ENCODE measurements at regions not wholly inside any gene's neighbourhood (a gene's known extent, or its start where the extent isn't known, plus 50 kb on each side); places are given as distances from the start of the nearest gene placed in this dataset.
"Not testable (repeated sequence)": the region's sequence is repeated elsewhere in the genome, so short reads cannot be mapped to it uniquely, and the experiment has no call there.

DNA sequence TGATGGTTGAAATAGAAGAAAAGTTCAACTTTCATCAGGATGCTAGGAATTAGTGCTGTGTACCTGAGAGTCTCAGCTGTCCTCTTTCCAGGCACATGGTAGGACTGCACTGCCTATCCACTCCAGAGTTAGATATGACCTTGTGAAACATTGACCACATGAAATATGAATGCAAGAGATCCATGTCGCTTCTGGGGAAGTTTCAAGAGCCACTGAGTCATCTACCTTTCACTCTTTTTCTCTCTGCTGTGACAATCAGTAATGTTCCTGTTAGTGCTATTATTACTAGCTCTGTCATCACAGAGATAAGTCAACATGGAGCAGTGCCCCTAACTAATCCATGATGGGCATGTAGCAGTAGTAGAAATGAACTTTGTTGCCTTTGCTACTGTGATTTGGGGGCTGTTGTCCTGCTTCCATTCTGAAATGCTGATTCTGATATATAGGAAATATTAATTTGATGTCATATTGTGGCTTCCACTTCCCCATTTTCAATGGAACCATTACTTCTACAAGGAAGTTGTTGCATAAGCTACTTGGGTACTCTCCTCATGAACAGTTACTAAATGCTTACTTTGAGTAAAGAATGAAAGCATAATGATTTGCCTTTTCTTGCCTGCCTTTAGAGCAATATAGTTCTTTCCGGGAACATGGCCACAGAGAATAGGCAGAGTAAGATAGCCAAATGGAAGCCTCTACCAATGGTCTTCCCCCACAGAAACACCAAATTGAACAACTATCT lies 192.8 kb upstream of the ZNF521 start:
- no peak for DNase-seq

- DNase-seq, result no peak
Measured at GRCh38 chr18:25538175-25538922, 186.4 kb upstream of the ZNF521 start.

GRCh38 chr18:25535495-25535894 lies 183.5 kb upstream of the ZNF521 start:
- DNase-seq, result no peak

DNA sequence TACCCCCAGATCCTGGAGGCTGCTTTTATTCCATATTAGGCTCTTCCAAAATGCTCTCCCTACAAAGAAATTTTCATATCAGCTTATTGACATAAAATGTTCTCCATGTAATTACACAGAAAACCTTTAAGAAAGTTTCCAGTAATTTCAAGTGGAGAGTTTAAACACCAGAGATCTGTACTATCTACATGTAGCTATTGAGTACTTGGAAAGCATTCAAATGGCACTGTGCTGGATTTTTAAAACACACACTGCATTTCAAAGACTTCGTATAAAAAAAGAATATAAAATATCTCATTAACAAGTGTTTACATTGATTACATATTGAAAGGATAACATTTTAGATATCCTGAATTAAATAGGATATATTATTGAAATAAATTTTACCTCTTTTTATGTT lies 182.4 kb upstream of the ZNF521 start:
- DNase-seq, result no peak

GRCh38 chr18:25533218-25533617 lies 181.3 kb upstream of the ZNF521 start:
- DNase-seq, result no peak

DNA sequence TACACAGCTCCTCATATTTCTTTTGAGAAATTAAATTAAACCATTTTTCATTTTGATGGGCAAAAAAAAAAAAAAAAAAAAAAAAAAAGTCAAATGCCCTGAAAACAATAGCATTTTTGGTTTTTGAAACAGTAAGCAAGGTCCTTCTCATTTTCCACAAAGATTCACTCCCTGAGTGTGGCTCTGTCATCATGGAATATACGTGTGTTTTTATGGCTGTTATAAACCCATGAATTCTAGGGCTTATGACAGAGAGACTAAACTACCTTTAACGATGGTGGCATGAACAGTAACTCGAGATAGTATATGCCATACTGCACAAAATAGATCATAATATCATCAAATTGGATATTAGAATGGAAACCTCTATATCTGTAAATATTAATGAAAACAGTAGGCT lies 179.2 kb upstream of the ZNF521 start:
- no peak for DNase-seq

GRCh38 chr18:25525789-25526188 lies 173.8 kb upstream of the ZNF521 start:
- not testable (repeated sequence) for DNase-seq

GRCh38 chr18:25518716-25519053 lies 166.7 kb upstream of the ZNF521 start:
- DNase-seq, result no peak

GRCh38 chr18:25517881-25518715 lies 166.1 kb upstream of the ZNF521 start:
- no peak for DNase-seq

DNA sequence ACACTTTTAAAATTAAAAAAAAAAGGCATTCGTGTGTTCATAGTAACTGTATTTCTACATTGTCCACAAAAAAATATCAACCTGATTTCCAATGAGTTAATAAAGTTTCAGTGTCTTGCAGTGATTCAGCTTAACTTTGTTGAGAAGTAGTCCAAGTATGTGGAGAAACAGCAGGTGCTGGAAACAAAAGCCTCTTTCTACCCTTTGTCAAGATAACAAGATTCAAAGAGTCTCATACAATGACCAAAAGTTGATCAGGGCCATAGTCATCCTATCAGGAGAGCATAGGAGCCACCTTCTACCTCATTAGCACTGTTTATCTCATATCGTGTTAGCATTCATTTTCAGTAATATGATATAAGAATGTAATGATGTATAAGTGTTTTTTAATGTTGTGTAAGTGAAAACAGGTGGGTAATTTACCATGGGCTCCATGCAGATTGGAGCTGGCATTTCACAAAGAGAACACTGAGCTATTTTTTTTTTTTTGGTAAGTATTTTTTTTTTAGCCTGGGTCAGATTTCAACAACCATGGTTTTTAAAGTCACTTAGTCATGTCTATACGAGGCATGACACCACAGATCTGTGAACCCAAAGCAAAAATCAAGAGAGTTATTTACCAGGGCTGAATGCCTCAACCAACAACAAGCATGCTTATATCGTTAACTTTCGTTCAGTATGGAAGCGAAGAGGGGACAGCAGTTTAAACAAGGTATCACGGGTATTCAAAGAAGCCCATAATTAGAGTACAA lies 165.0 kb upstream of the ZNF521 start:
- DNase-seq, result no peak

DNA sequence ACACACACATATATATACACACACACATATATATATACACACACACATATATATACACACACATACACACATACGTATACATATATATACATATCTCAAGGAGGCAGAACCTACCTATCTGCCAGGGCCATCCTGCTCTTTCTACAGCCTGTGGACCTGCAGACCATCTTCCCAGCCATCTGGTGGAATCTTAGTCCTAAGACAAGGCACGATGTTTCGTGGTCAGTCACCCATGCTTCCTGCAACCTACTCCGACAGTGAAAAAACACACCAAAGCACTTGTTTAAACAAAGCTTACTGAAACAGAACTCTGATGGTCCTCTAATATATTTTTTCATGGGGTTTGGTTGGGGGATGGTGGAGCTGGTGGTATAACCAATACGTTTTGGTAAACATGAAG lies 164.2 kb upstream of the ZNF521 start:
- DNase-seq, result no peak

DNA sequence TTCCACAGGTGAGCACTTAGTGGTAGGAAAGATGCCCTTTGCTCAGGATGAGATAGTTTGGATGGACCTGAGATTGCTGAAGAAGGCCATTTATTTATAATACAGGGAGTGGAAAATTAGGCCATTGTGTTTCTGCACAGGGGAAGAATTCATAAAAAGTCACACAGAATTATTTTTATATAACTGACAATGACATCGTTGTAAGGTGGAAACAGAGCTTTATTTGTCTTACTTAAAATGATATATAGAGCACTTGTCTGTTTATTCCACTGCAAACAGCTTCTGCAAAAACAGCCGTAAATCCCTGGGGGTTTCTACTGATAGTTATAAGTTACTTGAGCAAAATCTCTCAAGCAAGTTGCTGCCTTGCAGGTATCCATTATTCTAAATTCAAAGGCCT lies 158.1 kb upstream of the ZNF521 start:
- DNase-seq, result no peak

DNA sequence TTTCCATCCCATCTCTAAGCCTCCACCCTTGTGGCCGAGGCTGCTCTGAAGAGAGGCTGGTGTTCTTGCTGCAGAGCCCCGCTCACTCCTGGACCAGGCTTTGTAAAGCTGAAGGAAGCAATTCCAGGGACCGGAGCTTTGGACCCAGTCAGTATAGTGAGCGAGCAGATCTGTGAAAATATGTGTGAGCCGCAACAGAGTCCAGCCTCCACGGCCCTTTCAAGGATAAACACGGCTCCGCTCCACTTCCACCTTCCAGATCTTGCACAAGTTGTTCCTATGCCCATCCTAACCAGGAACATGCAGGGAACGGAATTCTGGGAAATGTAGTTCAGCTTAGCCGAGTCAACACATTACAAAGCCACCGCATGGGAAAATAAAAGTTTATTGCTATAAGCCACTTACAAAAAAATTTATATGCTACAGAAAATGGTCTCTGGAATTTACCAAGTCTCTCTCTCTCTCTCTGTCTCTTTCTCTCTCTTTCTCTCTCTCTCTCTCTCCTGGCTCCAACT lies 151.7 kb upstream of the ZNF521 start:
- DNase-seq, result no peak

DNA sequence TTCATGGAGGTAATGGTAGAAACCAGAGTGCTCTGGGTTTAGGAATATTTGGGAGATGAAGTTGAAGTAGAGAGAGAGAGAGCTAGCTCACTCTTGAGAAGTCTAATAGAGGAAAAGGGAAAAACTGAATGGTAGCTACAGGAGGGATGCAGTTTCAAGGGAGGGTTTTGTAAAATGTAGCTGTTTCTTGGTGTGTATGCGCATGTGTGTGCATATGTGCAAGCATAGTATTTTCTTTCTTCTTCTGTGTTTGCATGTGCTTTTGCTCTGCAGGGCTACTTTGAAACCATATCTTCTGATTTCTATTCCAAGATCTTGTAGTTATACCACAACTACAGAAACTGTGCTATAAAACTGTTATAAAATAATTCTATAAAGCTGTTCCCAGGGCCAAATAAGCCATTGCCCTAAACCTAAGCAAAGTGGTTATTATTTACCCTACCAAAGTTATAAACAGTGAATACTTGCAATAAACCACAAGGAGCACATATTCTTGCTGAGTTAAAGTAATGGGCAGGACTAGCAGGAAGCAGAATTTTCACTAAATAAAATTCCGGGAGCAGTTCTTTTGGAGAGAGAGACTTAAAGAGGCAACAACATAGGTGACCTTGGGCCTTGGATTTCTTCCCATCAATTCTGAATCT lies 145.3 kb upstream of the ZNF521 start:
- no peak for DNase-seq

GRCh38 chr18:25496544-25496943 lies 144.6 kb upstream of the ZNF521 start:
- no peak for DNase-seq

DNA sequence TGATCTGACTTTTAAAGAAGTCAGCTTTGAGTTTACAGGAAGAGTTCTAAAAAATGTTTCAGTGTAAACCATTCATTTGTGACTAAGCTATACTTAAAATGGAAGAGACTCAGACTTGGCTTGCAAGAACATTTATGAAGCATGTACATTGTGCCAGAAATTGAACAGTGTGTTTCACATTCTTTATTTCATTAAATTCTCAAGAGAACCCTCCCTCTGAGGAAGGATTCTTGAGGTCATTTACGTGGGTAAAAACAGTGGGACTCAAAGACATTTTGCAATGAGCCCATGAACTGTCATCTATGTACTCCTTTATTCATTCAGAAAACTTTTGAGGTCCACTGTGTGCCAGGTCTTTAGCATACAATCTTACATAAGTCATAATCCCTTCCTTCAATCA lies 143.6 kb upstream of the ZNF521 start:
- no peak for DNase-seq

DNA sequence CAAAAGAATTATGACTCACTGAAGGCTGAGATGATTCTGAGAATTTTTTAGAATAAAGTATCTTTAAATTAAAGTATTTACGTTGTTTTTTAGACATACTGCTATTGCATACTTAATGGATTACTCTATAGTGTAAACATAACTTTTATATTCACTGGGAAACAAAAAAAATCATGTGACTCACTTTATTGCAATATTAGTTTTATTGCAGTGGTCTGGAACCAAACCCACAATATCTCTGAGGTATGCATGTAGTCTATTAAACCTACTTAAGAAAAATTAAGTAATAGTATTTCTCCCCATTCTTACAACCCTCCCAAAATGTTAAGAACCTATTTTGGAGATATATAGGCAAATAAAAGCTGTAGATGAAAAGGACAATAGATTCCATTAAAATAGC lies 142.9 kb upstream of the ZNF521 start:
- DNase-seq, result no peak

DNA sequence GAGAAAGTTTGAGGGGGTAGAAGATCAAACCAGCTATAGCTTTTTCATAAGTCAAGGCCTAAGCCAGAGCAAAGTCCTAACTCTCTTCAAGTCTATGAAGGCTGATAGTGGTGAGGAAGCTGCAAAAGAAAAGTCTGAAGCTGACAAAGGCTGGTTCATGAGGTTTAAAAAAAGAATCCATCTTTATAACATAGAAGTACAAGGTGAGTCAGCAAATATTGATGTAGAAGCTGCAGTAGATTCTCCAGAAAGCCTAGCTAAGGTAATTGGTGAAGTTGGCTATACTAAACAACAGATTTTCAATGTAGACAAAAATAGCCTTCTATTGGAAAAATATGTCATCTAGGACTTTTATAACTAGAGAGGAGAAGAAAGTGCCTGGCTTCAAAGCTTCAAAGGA lies 141.4 kb upstream of the ZNF521 start:
- no peak for DNase-seq

- no peak for DNase-seq
Measured at GRCh38 chr18:25490316-25490715, 138.3 kb upstream of the ZNF521 start.

- no peak for DNase-seq
Measured at GRCh38 chr18:25473008-25473407, 121.0 kb upstream of the ZNF521 start.

GRCh38 chr18:25470756-25471524 lies 119.0 kb upstream of the ZNF521 start:
- not testable (repeated sequence) for DNase-seq

DNA sequence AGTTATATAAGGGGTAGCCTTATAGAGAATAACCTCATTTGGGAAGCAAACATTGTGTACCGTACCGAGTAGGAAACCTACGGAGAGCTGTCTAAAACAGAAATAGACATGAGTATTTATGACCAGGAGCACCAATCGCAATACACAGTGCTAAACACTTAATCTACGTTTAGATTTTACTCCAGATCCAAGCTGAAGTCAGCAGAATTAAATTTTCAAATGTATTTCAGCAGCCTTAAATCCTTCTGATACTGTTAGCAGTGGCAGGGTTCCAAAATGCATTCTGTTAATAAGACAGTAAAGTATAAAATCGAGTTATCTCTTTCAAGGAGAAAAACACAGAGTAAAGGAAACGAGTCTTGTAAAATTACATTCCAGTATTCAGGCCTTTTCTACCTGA lies 118.1 kb upstream of the ZNF521 start:
- DNase-seq, result no peak

Measured in activated gamma-delta T cell treated with Interleukin-2 at 50 U/mL for 16 hours (primary cell).